ENCODE measurements at regions not wholly inside any gene's neighbourhood (a gene's known extent, or its start where the extent isn't known, plus 50 kb on each side); places are given as distances from the start of the nearest gene placed in this dataset.

GRCh38 chr10:131682271-131682962, 218.4 kb upstream of the PPP2R2D start:
- no peak for TF ChIP-seq CTCF (IDR thresholded peaks at IDR 0.05)
- TF ChIP-seq SMC3 (IDR thresholded peaks at IDR 0.05), result no peak
- no peak for TF ChIP-seq ZNF302 (CRISPR knock-in tag; IDR thresholded peaks at IDR 0.05)
- TF ChIP-seq CEBPB (IDR thresholded peaks at IDR 0.05), result no peak
- no peak for TF ChIP-seq JUNB (IDR thresholded peaks at IDR 0.05)
- no peak for TF ChIP-seq ELK1 (IDR thresholded peaks at IDR 0.05; ENCODE audit: low read depth, low read length)
- no peak for TF ChIP-seq ESRRA (IDR thresholded peaks at IDR 0.05; ENCODE audit: borderline replicate concordance, low read length)
- TF ChIP-seq SREBF2 (IDR thresholded peaks at IDR 0.05), result no peak
- TF ChIP-seq FOXS1 (CRISPR knock-in tag; IDR thresholded peaks at IDR 0.05), result no peak
- no peak for TF ChIP-seq CHD2 (IDR thresholded peaks at IDR 0.05; ENCODE audit: low read length, partially characterized antibody)
- TF ChIP-seq EP300 (IDR thresholded peaks at IDR 0.05), result no peak
- no peak for TF ChIP-seq KDM5A (IDR thresholded peaks at IDR 0.05)
